ENCODE measurements at regions not wholly inside any gene's neighbourhood (a gene's known extent, or its start where the extent isn't known, plus 50 kb on each side); places are given as distances from the start of the nearest gene placed in this dataset.
"Not testable (repeated sequence)": the region's sequence is repeated elsewhere in the genome, so short reads cannot be mapped to it uniquely, and the experiment has no call there.

DNA sequence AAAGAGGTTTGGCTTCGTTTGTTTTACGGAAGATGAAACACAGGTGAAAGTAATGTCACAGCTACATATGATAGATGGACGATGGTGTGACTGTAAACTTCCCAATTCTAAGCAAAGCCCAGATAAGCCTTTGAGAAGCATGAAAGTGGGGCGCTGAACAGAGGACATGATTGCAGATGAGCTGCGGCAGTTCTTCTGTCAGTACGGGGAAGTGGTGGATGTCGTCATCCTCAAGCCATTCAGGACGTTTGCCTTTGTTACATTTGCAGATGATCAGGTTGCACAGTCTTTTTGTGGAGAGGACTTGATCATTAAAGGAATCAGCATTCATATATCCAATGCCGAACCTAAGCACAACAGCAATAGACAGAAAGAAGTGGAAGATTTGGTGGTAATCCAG lies 111.5 kb upstream of the DIAPH3 start:
- 96% methylated on average over 9 of the region's 9 CpGs for WGBS
- DNase-seq (ENCODE audit: low read depth in 6 of 9, low spot score in 9 of 9): no peak
- no peaks in the 10 kb centered on the region for H3K9me3 ChIP-seq (ENCODE audit: control insufficient read depth in 2 of 2, insufficient read depth in 1 of 2, low read length in 1 of 2)
- no peak overlapping the region for H3K4me3 ChIP-seq (ENCODE audit: low read length in 2 of 2)
- no peaks in the 10 kb centered on the region for H3K36me3 ChIP-seq (ENCODE audit: control insufficient read depth in 2 of 2, insufficient read depth in 2 of 2, low read length in 1 of 2)
- no peaks in the 10 kb centered on the region for H3K4me1 ChIP-seq (ENCODE audit: control insufficient read depth in 2 of 2, insufficient read depth in 2 of 2, low read length in 2 of 2)
- H3K27ac ChIP-seq (ENCODE audit: low read depth in 1 of 2, low read length in 1 of 2): no peak overlapping the region
- H3K27me3 ChIP-seq (ENCODE audit: control insufficient read depth in 2 of 2, insufficient read depth in 1 of 2, low read length in 1 of 2): no peaks in the 10 kb centered on the region

GRCh38 chr13:60280524-60280923 lies 116.5 kb upstream of the TDRD3 start:
- H3K4me1 ChIP-seq (ENCODE audit: control insufficient read depth in 2 of 2, insufficient read depth in 2 of 2, low read length in 2 of 2); H3K36me3 ChIP-seq (ENCODE audit: control insufficient read depth in 2 of 2, insufficient read depth in 2 of 2, low read length in 1 of 2); H3K27me3 ChIP-seq (ENCODE audit: control insufficient read depth in 2 of 2, insufficient read depth in 1 of 2, low read length in 1 of 2); H3K4me3 ChIP-seq (ENCODE audit: low read length in 2 of 2); DNase-seq (ENCODE audit: low read depth in 6 of 9, low spot score in 9 of 9); H3K27ac ChIP-seq (ENCODE audit: low read depth in 1 of 2, low read length in 1 of 2); H3K9me3 ChIP-seq (ENCODE audit: control insufficient read depth in 2 of 2, insufficient read depth in 1 of 2, low read length in 1 of 2): not testable (repeated sequence)
- 94% methylated on average over 1 of the region's 1 CpG for WGBS

GRCh38 chr13:60282186-60282585 lies 114.8 kb upstream of the TDRD3 start:
- no peaks in the 10 kb centered on the region for H3K27me3 ChIP-seq (ENCODE audit: control insufficient read depth in 2 of 2, insufficient read depth in 1 of 2, low read length in 1 of 2)
- WGBS: 85% methylated on average over 2 of the region's 2 CpGs

DNA sequence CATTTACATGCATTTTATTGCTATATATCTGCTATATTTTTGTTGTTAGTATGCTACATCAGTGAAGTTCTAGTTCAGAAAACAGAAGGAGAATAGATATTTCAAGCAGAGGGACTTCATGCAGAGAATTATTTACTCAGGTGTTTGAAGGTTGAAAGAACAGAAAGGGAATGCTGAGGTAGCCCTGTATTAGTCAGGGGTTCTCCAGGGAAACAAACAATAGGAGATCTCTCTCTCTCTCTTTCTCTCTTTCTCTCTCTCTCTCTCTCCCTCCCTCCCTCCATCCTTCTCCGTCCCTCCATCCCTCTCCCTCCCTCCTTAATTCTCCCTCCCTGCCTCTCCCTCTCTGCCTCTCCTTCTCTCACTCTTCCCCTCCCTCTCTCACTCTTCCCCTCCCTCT lies 114.3 kb upstream of the TDRD3 start:
- DNase-seq (ENCODE audit: low read depth in 6 of 9, low spot score in 9 of 9): no peak
- H3K27me3 ChIP-seq (ENCODE audit: control insufficient read depth in 2 of 2, insufficient read depth in 1 of 2, low read length in 1 of 2): no peaks in the 10 kb centered on the region
- 61% methylated on average over 1 of the region's 1 CpG for WGBS
- H3K9me3 ChIP-seq (ENCODE audit: control insufficient read depth in 2 of 2, insufficient read depth in 1 of 2, low read length in 1 of 2): no peaks in the 10 kb centered on the region
- no peak overlapping the region for H3K4me3 ChIP-seq (ENCODE audit: low read length in 2 of 2)
- no peaks in the 10 kb centered on the region for H3K4me1 ChIP-seq (ENCODE audit: control insufficient read depth in 2 of 2, insufficient read depth in 2 of 2, low read length in 2 of 2)
- H3K27ac ChIP-seq (ENCODE audit: low read depth in 1 of 2, low read length in 1 of 2): no peak overlapping the region
- no peaks in the 10 kb centered on the region for H3K36me3 ChIP-seq (ENCODE audit: control insufficient read depth in 2 of 2, insufficient read depth in 2 of 2, low read length in 1 of 2)

More at GRCh38 chr13:60282186-60282585, 114.8 kb upstream of the TDRD3 start:
- no peaks in the 10 kb centered on the region for H3K9me3 ChIP-seq (ENCODE audit: control insufficient read depth in 2 of 2, insufficient read depth in 1 of 2, low read length in 1 of 2)
- DNase-seq (ENCODE audit: low read depth in 6 of 9, low spot score in 9 of 9): no peak
- H3K4me1 ChIP-seq (ENCODE audit: control insufficient read depth in 2 of 2, insufficient read depth in 2 of 2, low read length in 2 of 2): no peaks in the 10 kb centered on the region
- no peak overlapping the region for H3K27ac ChIP-seq (ENCODE audit: low read depth in 1 of 2, low read length in 1 of 2)
- H3K36me3 ChIP-seq (ENCODE audit: control insufficient read depth in 2 of 2, insufficient read depth in 2 of 2, low read length in 1 of 2): no peaks in the 10 kb centered on the region
- H3K4me3 ChIP-seq (ENCODE audit: low read length in 2 of 2): no peak overlapping the region

DNA sequence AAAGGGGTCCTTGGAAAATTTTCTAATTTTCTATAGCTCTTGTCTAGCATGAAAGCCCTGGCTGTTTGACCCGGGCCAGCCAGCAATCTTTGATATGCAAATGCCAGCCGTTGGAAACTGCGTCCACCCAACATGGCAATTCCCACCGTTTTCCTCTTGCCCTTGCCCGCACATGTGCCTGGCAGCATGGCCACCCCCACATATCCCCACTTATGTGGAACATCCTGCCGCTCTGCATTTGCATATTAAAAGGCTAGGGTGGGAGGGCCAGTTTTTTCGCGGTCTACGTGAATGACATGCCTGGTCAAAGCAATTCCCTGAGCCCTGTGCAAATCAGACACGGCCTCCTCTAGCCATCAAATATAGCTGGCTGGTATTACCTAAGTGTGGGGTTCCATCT lies 110.3 kb upstream of the TDRD3 start:
- no peak for DNase-seq (ENCODE audit: low read depth in 6 of 9, low spot score in 9 of 9)
- H3K9me3 ChIP-seq (ENCODE audit: control insufficient read depth in 2 of 2, insufficient read depth in 1 of 2, low read length in 1 of 2): no peaks in the 10 kb centered on the region
- no peaks in the 10 kb centered on the region for H3K27me3 ChIP-seq (ENCODE audit: control insufficient read depth in 2 of 2, insufficient read depth in 1 of 2, low read length in 1 of 2)
- H3K4me1 ChIP-seq (ENCODE audit: control insufficient read depth in 2 of 2, insufficient read depth in 2 of 2, low read length in 2 of 2): no peaks in the 10 kb centered on the region
- 95% methylated on average over 10 of the region's 10 CpGs for WGBS
- no peak overlapping the region for H3K27ac ChIP-seq (ENCODE audit: low read depth in 1 of 2, low read length in 1 of 2)
- no peak overlapping the region for H3K4me3 ChIP-seq (ENCODE audit: low read length in 2 of 2)
- no peaks in the 10 kb centered on the region for H3K36me3 ChIP-seq (ENCODE audit: control insufficient read depth in 2 of 2, insufficient read depth in 2 of 2, low read length in 1 of 2)

- Histone ChIP-seq H3K4me1 (ENCODE audit: control insufficient read depth in 2 of 2, insufficient read depth in 2 of 2, low read length in 2 of 2) (no peaks in the 10 kb centered on the region), H3K4me3 (ENCODE audit: low read length in 2 of 2) (no peak overlapping the region), H3K27ac (ENCODE audit: low read depth in 1 of 2, low read length in 1 of 2) (no peak overlapping the region), H3K27me3 (ENCODE audit: control insufficient read depth in 2 of 2, insufficient read depth in 1 of 2, low read length in 1 of 2) (no peaks in the 10 kb centered on the region), H3K9me3 (ENCODE audit: control insufficient read depth in 2 of 2, insufficient read depth in 1 of 2, low read length in 1 of 2) (no peaks in the 10 kb centered on the region), H3K36me3 (ENCODE audit: control insufficient read depth in 2 of 2, insufficient read depth in 2 of 2, low read length in 1 of 2) (no peaks in the 10 kb centered on the region)
- 92% methylated on average over 6 of the region's 6 CpGs for WGBS
- DNase-seq (ENCODE audit: low read depth in 6 of 9, low spot score in 9 of 9): no peak
Measured at GRCh38 chr13:60288569-60288968, 108.5 kb upstream of the TDRD3 start.

DNA sequence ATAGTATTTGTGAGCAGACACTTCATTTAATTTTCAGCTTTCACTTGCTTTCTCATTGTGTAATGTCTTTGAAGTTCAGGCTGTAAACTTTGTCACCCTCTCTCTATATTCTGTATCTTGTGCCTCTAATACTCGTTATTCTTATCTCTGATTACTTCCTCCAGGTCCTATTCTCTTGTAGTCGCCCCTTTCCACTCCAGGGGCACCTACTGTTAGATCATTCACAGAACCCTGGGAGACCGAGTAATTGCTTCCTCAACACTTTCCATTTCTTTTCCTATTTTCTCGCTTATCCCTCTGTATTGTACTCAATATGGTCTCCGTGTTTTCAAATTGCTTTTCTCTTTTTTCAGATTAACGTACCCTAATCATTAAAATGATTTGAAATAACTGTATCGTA lies 93.9 kb upstream of the TDRD3 start:
- H3K4me1 ChIP-seq (ENCODE audit: control insufficient read depth in 2 of 2, insufficient read depth in 2 of 2, low read length in 2 of 2): no peaks in the 10 kb centered on the region
- 47% methylated on average over 7 of the region's 7 CpGs for WGBS
- no peaks in the 10 kb centered on the region for H3K27me3 ChIP-seq (ENCODE audit: control insufficient read depth in 2 of 2, insufficient read depth in 1 of 2, low read length in 1 of 2)
- H3K27ac ChIP-seq (ENCODE audit: low read depth in 1 of 2, low read length in 1 of 2): no peak overlapping the region
- H3K36me3 ChIP-seq (ENCODE audit: control insufficient read depth in 2 of 2, insufficient read depth in 2 of 2, low read length in 1 of 2): no peaks in the 10 kb centered on the region
- H3K4me3 ChIP-seq (ENCODE audit: low read length in 2 of 2): no peak overlapping the region
- DNase-seq (ENCODE audit: low read depth in 6 of 9, low spot score in 9 of 9): no peak
- H3K9me3 ChIP-seq (ENCODE audit: control insufficient read depth in 2 of 2, insufficient read depth in 1 of 2, low read length in 1 of 2): no peaks in the 10 kb centered on the region

DNA sequence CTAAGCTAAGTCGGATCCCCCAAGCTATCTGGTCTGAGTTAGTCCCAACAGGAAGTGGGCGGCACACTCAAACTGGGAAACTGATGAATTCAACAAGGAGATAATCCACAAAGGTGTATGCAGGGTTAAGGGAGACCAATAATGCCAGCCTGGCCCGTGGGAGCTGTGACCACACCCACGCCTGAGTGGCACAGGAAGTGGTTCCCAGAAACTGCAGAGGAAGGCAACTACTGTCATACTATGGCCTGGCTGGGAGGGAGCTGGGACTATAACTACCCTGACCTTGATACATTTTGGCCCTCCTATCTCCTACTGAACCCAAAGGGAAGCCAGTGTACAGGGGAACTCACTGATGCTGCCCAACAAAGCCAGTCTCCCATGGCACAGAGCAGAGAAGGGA lies 85.5 kb upstream of the TDRD3 start:
- DNase-seq (ENCODE audit: low read depth in 6 of 9, low spot score in 9 of 9): no peak
- no peaks in the 10 kb centered on the region for H3K36me3 ChIP-seq (ENCODE audit: control insufficient read depth in 2 of 2, insufficient read depth in 2 of 2, low read length in 1 of 2)
- 74% methylated on average over 4 of the region's 4 CpGs for WGBS
- no peak overlapping the region for H3K4me3 ChIP-seq (ENCODE audit: low read length in 2 of 2)
- H3K9me3 ChIP-seq (ENCODE audit: control insufficient read depth in 2 of 2, insufficient read depth in 1 of 2, low read length in 1 of 2): no peaks in the 10 kb centered on the region
- H3K27ac ChIP-seq (ENCODE audit: low read depth in 1 of 2, low read length in 1 of 2): no peak overlapping the region
- H3K4me1 ChIP-seq (ENCODE audit: control insufficient read depth in 2 of 2, insufficient read depth in 2 of 2, low read length in 2 of 2): no peaks in the 10 kb centered on the region
- no peaks in the 10 kb centered on the region for H3K27me3 ChIP-seq (ENCODE audit: control insufficient read depth in 2 of 2, insufficient read depth in 1 of 2, low read length in 1 of 2)

- H3K4me1 ChIP-seq (ENCODE audit: control insufficient read depth in 2 of 2, insufficient read depth in 2 of 2, low read length in 2 of 2): no peaks in the 10 kb centered on the region
- DNase-seq (ENCODE audit: low read depth in 6 of 9, low spot score in 9 of 9): no peak
- no peaks in the 10 kb centered on the region for H3K27me3 ChIP-seq (ENCODE audit: control insufficient read depth in 2 of 2, insufficient read depth in 1 of 2, low read length in 1 of 2)
- H3K4me3 ChIP-seq (ENCODE audit: low read length in 2 of 2): no peak overlapping the region
- H3K36me3 ChIP-seq (ENCODE audit: control insufficient read depth in 2 of 2, insufficient read depth in 2 of 2, low read length in 1 of 2): no peaks in the 10 kb centered on the region
- no peak overlapping the region for H3K27ac ChIP-seq (ENCODE audit: low read depth in 1 of 2, low read length in 1 of 2)
- WGBS: 95% methylated on average over 5 of the region's 5 CpGs
- no peaks in the 10 kb centered on the region for H3K9me3 ChIP-seq (ENCODE audit: control insufficient read depth in 2 of 2, insufficient read depth in 1 of 2, low read length in 1 of 2)
Measured at GRCh38 chr13:60312851-60313505, 84.0 kb upstream of the TDRD3 start.

DNA sequence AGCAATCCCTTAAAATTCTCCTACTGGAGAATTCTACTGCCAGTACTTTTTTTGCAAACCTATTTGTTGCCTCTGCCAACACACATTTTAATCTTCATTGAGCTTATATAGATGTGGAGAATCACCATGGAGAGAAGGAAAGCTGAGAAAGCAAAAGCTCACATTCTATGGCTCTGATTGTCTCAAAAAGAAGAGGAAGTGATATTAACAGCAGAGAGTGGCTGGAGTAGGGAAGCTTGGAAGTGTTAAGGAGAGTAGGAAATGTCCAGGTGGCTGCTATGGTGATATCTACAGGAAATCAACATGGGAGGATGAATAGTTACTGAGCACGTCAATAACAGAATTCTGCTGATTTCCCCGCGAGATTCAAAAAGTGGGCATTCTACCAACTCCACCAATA lies 78.8 kb upstream of the TDRD3 start:
- H3K27me3 ChIP-seq (ENCODE audit: control insufficient read depth in 2 of 2, insufficient read depth in 1 of 2, low read length in 1 of 2): no peaks in the 10 kb centered on the region
- WGBS: 88% methylated on average over 3 of the region's 3 CpGs
- no peaks in the 10 kb centered on the region for H3K9me3 ChIP-seq (ENCODE audit: control insufficient read depth in 2 of 2, insufficient read depth in 1 of 2, low read length in 1 of 2)
- H3K27ac ChIP-seq (ENCODE audit: low read depth in 1 of 2, low read length in 1 of 2): no peak overlapping the region
- H3K4me3 ChIP-seq (ENCODE audit: low read length in 2 of 2): no peak overlapping the region
- no peaks in the 10 kb centered on the region for H3K36me3 ChIP-seq (ENCODE audit: control insufficient read depth in 2 of 2, insufficient read depth in 2 of 2, low read length in 1 of 2)
- no peak for DNase-seq (ENCODE audit: low read depth in 6 of 9, low spot score in 9 of 9)
- H3K4me1 ChIP-seq (ENCODE audit: control insufficient read depth in 2 of 2, insufficient read depth in 2 of 2, low read length in 2 of 2): no peaks in the 10 kb centered on the region

All from thymus (tissue), 11 donors.